ENCODE measurements at regions not wholly inside any gene's neighbourhood (a gene's known extent, or its start where the extent isn't known, plus 50 kb on each side); places are given as distances from the start of the nearest gene placed in this dataset.
"Not testable (repeated sequence)": the region's sequence is repeated elsewhere in the genome, so short reads cannot be mapped to it uniquely, and the experiment has no call there.

DNA sequence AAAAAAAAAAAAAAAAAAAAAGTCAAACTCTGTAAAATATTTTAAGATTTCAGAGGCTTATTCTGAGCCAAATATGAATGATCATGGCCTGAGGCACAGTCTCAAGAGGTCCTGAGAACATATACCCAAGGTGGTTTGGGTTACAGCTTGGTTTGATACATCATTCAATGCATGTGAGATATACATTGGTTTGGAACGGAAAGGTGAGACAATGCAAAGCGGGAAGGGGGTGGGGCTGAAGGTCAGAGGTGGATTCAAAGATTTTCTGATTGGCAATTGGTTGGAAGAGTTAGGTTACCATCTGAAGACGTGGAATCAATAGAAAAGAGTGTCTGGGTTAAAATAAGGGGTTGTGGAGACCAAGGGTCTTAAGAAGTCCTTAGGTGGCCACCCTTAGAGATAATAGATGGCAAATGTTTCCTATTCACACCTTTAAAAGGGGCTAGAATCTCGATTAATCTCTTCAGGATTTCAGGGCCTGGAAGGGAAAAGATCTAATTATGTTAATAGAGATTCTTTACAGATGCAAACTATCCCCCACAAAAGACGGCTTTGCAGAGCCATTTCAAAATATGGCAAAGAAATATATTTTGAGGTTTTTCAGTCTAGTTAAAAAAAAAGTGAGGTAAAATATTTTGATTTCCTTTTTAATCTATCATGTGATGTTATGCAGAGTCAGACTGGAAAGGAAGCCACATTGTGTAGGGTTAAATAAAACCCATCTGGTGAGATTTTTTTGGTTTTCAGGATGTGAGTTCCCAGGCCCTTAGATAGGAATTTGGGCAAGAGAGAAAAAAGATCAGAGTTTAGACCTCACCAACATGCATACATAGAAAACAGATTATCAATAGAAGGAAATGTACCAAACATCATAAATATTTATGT, 173.8 kb upstream of the CNOT2 start:
- no peak for DNase-seq (ENCODE audit: low read depth in 2 of 2)

DNA sequence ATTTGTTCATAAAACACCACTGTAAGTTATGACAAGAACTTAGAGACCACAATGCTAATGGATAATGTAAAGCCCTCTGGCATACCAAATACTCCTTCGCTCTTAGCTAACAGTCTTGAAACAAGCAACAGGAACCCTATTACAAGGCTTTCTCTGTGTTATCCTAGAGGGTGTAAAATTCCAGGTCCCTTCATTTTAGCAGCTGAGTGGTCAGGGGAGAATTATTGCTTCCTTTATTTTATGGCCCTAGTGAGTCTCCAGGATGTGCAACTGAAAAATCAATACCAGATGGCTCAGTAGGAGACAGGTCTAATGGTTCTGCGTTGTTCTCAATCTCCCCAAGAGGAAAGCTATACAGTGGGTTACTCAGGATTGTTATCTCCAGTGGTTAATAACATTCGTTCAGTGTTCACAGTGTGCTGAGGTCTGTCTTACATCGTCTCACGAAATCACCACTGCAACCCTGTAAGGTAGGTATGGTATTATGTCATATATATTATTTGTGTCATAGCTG, 172.7 kb upstream of the CNOT2 start:
- DNase-seq (ENCODE audit: low read depth in 2 of 2), result no peak

DNA sequence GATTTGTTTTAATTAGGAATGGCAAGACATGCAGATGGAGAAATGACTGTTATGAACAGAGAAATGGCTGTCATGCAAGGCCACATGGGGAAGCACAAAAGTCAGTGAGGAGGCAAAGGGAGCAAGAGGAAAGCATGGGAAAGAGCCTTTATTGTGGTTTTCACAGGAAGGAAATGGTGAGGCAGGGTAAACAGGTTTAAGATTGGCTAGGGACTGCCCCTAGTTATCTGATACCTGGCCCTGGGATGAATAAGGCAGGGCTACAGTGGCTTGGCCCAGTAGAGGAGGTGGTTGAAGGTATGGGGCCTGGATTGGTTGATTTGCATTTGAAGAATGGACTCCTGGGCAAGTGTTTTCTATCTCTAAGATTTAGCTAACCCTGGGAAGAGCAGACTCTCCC, 168.7 kb upstream of the CNOT2 start:
- no peak for DNase-seq (ENCODE audit: low read depth in 2 of 2)

DNA sequence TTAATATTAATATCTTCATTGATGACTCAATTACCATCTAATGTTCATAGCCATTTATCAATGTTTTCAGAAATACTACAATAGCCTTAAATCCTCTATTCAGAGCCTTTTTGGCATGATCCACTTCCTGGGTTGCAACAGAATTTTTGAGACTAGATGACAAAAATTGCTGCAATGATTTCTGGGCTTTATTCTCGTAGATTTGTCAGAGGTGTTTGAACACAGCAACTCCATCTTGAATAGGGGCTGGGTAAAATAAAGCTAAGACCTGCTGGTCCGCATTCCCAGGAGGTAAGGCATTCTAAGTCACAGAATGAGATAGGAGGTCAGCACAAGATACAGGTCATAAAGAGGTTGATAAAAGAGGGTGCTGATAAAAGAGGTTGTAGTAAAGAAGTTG, 165.8 kb upstream of the CNOT2 start:
- DNase-seq (ENCODE audit: low read depth in 2 of 2), result no peak

DNA sequence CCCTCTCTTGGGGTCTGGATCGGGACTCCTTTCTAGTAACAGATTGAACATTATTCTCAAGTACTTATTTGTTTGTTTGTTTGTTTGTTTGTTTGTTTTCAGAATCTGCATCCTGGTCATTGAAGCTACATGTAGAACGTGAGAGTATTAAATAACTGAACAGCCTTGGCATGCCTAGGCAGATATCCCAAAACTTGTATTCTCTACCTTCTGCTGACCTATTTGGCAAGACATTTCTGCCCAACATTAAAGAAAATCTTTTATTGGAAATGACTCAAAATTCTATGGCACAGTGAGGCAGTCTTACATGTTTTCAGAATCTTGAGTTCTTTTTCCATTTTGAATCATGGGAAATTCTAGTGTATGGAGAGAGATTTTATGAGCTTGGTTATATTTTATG, 165.1 kb upstream of the CNOT2 start:
- no peak for DNase-seq (ENCODE audit: low read depth in 2 of 2)

DNA sequence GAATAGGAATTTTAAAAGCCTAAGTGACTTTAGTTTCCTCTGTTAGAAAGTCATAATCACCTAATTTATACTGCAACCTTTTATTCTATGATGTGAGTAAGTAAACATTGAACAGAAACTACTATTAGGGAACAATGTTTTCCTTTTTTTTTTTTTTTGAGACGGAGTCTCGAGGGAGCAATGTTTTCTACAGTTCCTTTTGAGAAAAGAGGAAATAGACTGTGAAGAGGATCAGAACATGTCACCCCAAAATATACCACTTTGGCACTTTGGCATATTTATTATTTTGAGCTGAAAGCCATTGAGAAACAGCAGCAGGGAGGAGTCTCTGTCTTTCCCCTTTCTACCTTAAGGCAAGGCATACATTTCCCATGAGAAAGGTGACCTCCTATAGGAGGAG, 162.7 kb upstream of the CNOT2 start:
- no peak for DNase-seq (ENCODE audit: low read depth in 2 of 2)

DNA sequence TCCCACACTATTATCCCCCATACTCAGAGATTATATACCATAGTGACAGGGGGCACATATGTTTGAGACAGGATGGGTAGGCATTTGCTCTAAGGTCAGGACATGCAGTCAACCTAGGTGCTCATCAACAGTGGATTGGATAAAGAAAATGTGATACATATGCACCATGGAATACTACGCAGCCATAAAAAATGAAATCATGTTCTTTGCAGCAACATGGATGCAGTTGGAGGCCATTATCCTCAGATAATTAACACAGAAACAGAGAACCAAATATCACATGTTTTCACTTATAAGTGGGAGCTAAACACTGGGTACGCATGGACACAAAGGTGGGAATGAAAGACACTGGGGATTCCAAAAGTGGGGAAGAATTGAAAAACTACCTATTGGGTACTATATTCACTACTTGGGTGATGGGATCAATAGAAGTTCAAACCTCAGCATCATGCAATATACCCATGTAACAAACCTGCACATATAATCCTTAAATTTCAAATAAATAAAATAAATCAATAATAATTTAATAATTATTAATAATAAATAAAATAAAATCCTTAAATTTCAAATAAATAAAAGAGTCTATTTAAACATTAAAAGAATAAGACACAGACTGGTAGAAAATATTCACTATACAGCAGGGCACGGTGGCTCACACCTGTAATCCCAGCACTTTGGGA, 160.1 kb upstream of the CNOT2 start:
- no peak for DNase-seq (ENCODE audit: low read depth in 2 of 2)

DNA sequence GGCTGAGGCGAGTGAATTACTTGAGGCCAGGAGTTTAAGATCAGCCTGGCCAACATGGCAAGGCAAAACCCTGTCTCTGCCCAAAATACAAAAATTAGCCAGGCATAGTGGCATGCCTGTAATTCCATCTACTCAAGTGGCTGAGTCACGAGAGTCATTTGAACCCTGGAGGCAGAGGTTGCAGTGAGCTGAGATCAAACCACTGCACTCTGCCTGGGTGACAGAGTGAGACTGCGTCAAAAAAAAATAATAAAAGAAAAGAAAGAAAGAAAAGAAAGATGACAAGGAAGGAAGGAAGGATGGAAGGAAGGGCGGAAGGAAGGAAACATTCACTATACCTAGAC, 159.6 kb upstream of the CNOT2 start:
- no peak for DNase-seq (ENCODE audit: low read depth in 2 of 2)

DNA sequence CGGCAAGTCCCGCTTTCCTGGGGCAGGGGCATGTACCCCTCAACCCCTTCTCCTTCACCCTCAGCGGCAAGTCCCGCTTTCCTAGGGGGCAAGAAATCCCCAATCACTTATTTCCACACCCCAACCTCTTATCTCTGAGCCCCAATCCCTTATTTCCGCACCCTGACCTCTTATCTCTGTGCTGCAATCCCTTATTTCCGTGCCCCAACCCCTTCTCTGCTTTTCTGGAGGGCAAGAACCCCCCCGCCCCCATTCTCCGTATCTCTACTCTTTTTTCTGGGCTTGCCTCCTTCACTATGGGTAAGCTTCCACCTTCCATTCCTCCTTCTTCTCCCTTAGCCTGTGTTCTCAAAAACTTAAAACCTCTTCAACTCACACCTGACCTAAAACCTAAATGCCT, 156.9 kb upstream of the CNOT2 start:
- not testable (repeated sequence) for DNase-seq (ENCODE audit: low read depth in 2 of 2)

DNA sequence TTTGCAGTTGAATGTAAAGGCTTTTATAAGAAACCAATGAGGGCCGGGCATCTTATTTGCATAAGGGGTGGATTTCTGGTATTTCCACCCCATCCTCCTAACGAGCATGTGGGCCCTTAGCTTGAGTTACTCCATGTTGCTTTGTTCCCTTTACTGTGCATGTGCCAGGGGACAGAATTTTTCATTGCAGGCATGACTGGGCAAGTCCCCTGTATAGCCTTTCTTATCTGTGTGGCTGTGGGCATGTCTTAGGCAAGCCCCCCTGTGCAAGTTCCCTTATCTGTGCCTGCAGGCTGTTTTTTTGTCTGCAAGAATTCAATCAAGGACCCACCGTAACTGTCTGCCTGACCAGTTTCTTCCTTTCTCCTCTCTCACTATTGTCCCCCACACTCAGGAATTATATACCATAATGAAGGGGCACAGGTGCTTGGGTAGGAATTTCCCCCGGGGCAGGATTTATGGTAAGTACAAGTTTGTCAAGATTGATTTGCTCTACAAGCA, 152.2 kb upstream of the CNOT2 start:
- no peak for DNase-seq (ENCODE audit: low read depth in 2 of 2)

DNA sequence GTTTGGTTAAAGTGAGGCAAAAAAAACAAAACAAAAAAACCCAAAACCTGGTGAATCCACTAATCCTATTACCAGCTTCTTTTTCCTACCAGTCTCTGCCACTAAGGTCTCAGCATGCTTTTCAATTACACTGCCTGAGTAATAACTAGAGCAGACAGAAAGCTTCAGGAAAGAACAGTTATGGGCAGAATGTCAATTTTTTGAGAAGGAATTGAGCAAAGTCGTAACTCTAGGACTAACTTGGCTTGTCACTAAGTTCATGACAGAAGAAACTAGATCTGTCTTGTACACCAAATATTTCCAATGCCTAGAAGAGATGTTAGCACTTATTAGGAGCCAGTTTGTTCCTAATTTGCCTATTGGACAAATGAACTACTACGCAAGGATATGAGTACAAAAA, 148.8 kb upstream of the CNOT2 start:
- DNase-seq (ENCODE audit: low read depth in 2 of 2), result no peak

DNA sequence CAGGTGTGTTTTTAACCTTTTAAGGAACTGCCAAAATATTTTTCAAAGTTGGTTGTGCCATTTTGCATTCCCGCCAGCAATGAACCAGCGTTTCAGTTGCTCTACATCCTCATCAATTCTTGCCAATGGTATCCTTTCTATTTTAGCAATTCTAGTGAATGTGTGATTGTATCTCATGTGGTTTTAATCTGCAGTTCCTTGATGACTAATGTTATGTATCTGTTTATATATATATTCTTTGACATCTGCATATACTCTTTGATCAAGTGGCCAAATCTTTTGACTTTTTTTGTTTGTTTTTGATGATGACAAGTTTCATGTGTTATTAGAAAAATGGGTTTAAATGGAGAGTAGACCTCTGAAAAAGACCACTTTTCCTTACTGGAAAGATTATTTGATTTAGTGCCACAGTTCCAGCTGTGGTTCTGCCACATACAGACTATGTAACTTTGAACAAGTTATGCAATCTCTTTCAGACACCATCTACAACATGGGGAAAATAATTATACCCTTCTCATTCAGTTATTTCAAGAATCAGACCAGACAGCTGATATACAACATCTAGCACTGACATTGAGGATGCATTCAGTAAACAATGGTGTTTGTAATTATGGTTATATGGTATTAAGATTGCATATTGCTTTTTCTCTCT, 146.3 kb upstream of the CNOT2 start:
- DNase-seq (ENCODE audit: low read depth in 2 of 2), result no peak

DNA sequence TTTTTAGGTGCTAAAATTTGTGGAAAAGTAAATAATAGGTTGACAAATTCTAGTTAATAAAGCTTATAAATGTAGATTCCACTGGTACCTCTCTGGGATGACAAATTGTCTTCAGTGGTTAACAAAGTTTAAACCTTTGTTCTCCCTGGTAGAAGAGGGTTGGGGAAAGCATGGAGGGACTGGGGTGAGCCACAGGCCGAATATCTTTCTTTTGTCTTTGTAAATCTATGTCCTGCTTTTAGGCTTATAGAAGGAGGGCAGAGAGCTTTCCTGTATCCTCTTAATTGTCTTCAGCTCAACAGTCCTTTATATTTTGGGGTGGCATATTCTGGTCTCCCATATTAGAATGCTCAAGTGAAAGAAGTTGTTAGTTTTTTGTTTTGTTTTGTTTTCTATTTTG, 142.2 kb upstream of the CNOT2 start:
- DNase-seq (ENCODE audit: low read depth in 2 of 2), result no peak

DNA sequence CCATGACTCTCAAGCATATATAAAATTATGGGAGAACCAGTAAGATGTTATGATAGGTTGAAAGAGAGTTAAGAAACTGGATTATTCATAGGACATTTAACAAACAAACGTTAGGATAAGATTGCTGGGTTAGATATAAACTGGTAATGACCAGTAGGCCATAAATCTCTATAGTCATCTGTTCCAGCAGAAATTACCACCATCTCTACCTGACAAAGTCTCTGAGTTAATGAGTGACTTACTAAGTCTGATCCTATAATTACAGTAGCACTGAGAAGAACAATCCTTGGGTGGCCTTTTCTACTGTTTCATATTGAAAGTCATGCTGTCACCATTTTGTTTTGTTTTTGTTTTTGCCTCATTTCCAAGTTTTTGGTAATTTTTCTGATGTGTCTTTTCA, 136.9 kb upstream of the CNOT2 start:
- no peak for DNase-seq (ENCODE audit: low read depth in 2 of 2)

DNA sequence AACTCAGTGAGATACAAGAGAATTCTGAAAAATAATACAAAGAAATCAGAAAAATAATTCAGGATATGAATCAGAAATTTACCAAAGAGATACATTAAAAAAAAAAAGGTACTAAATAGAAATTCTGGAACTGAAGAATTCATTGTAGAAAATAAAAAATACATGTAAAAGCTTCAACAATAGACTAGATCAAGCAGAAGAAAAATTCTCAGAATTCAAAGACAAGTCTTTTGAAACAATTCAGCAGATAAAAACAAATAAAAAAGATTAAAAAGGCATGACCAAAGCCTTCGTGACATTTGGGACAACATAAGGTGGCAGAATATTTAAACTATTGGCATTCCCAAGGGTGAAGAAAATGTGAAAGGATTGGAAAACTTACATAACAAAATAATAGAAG, 133.1 kb upstream of the CNOT2 start:
- DNase-seq (ENCODE audit: low read depth in 2 of 2), result no peak

DNA sequence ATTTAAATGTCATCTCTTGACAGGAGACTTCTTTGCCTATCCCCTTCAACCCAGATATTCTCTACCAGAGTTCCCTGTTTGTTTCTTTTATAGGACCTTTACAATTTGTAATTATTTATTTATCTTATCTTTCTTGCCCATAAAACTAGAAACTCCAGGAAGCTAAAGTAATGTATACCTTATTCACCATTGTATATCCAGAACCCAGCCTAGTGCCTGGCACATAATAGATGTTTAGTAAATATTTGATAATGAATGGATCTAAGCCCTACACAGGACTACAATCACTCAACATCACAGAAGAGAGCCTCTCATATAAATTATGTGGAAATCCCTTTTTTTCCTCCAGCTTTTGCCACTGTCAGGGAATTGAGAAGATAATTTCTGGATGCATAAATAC, 125.6 kb upstream of the CNOT2 start:
- no peak for DNase-seq (ENCODE audit: low read depth in 2 of 2)

DNA sequence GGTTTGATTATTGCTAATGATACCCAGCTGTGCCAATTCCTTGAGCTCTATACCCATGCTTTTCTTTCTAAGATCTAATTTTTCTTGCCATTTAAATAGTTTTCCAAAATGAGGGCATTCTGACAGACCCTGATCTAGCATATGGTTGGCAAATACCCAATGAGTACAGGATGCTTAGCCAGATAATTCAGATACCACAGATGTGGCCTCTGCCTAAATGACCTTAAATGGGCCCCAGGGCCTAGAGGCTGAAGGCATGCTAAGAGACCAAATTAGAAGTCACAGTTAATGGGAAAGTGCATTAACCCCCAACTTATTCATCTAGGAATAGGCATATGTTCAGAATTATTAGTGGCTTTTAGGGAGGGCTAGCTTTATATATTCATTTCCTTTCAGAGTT, 122.3 kb upstream of the CNOT2 start:
- no peak for DNase-seq (ENCODE audit: low read depth in 2 of 2)

DNA sequence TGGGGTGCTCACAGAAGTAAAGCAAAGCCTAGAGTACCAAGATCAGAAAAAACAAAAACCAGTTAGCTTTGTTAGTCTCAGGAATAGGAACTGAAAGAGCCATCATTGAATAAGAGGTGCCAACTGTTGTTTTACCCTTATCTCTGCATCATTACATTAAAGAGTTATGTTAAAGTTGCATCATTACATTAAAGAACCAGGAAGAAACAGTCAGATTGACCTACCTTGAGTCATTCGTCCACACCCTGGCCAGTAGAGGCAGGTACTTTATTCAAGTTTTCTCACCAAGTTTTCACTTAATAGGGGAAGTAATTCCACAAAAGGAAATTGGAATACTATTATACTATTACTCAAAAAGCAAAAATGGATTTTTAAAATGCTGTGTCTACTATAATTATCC, 121.7 kb upstream of the CNOT2 start:
- no peak for DNase-seq (ENCODE audit: low read depth in 2 of 2)

DNA sequence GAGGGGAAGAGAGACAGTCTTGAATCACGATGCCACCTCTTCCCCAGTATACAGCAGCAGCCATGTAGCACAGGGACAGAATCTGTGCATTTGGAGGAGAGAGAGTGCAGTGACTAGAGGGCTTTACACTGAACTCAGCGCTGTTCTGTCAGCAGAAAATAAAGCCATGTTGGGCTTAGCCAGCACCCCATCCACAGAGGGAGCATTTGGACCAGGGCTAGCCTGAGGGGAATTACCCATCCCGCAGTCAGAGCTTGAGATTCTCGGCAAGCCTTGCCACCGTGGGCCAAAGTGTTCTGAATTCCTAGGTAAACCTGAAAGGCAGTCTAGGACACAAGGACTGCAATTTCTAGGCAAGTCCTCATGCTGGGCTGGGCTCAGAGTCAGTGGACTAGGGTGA, 120.4 kb upstream of the CNOT2 start:
- no peak for DNase-seq (ENCODE audit: low read depth in 2 of 2)

DNA sequence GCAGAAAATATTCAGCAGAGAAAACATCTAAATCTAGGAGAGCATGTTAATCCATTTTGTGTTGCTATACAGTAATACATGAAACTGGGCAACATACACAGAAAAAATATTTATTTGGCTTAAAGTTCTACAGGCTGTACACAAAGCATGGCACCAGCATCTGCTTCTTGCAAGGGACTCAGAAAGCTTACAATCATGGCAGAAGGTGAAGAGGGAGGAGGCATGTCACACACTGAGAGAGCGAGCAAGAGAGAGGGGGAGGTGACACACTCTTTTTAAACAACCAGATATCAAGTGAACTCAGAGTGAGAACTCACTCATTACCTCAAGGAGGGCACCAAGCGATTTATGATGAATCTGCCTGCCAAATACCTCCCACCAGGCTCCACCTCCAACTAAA, 94.2 kb upstream of the CNOT2 start:
- DNase-seq (ENCODE audit: low read depth in 2 of 2), result no peak

DNA sequence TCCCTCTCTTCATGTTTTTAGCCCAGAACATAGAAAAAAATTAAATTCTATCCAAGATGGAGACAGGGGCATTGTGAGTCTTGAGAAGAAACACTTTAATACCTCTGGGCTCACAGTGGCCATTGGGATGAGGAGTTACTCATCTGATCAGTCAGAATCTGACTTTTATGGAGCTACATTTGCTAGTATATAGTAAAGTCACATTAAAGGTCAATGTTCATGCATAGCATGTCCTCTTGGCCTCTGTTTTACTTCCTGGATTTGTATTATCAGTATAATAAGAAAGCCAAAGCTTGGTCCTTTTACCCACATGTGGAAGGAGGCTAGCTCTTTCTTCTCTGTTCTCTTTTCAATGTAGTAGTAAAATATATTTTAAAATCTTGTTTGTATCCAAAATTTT, 93.6 kb upstream of the CNOT2 start:
- DNase-seq (ENCODE audit: low read depth in 2 of 2), result no peak

DNA sequence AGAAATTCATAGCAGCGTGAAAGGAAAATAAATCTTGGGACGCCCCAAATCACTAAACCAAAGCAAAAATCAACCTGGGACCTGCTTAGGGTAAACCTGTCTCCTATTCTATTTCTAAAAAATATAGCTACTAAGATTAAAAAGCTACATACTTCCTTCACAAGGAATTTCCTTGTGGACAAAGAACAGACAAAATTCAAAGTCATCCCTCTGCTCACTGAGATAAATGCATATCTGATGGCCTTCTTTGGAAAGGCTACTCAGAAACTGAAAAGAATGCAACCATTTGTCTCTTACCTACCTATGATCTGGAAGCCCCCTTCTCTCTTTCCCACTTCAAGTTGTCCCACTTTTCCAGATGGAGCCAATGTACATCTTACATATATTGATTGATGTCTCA, 93.0 kb upstream of the CNOT2 start:
- no peak for DNase-seq (ENCODE audit: low read depth in 2 of 2)

DNA sequence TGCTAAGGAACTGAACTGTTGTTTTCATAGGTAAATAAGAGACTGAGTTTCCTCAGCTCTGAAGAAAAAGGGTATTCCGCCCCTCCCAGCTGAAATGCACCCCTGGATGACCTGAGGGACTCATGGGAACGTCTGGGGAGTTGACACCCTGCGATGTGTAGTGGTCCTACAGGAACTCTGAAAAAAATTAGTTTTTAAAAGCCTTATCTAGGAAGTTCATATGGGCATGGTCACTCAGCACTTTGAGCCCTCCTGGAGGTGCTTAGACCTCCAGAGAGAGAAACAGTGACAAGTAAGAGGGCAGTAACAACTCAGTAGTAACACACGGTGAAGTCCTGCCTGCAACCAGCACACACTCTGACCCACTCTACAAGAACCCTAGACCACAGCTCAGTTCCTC, 91.2 kb upstream of the CNOT2 start:
- DNase-seq (ENCODE audit: low read depth in 2 of 2), result no peak
